COLO668 (cell line): ENCODE measurements at regions not wholly inside any gene's neighbourhood (a gene's known extent, or its start where the extent isn't known, plus 50 kb on each side); places are given as distances from the start of the nearest gene placed in this dataset.

ENCODE experiments used
- DNase-seq: peaks from one replicate; lab custom pipeline; 2025; ENCODE audit not compliant: unreplicated experiment; lab: John Stamatoyannopoulos, UW

DNA sequence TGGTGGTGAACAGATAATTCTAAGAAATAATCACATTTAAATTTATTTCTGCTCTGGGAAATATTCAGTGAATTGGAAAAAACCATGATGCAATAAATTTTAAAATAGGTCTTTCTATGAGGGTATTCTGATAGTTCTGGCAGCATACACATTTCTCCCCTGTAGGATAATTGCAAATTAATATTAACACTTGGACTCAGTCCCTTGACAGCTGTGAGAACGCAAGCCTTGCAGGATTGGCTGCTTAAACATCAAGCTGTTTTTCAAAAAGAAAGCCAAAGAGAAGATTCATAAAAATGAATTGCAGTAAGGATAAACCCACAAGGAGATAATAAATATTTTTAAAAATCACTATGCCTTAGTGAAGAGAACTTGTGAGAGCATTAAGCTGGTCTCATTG is 180.0 kb downstream of the MTRR start:
- DNase-seq, result no peak

DNA sequence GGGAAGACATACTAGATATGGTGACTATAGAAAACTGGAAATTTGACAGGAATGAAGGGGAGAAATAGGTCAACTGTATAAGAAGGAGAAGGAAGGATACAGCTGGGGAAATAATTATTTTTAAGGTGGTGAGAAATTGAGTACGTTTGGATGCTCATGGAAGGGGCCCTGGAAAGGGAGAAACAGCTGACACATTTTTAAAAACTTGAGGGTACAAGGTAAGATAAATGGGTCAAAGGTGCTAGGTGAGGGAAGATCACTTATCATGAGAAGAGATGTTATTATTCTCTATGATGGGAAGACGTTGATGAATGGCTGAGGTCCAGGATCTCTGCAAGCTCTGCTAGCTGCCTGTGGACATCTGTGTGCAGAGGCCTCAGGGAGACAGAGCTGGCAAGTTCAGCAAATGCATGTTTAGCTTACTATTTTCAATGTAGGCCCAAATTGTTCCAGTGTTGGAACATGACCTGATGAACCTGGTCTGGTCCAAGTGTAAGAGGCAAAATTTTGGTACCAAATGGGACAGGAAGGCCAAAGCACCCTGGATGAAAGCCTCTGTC is 181.7 kb downstream of the MTRR start:
- no peak for DNase-seq

DNA sequence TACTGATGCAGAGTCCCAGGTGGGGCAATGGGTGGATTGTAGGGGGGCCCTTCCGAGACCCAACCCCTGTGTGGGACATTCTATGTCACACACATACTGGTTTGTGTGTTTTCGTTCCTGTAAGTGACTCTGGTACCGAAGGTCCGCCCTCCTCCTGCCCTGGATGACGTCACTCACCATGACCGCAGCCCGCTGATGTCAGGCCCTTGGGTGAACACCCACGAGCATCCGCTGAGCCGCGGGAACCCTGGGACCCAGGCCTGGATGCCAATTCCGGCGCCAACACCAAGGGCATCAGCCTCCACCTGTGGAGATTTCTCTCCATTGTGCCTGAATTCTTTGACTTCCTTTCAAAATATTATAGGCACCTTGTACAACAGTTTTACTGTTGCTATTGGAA is 184.3 kb downstream of the MTRR start:
- DNase-seq, result peak; percentile 20

DNA sequence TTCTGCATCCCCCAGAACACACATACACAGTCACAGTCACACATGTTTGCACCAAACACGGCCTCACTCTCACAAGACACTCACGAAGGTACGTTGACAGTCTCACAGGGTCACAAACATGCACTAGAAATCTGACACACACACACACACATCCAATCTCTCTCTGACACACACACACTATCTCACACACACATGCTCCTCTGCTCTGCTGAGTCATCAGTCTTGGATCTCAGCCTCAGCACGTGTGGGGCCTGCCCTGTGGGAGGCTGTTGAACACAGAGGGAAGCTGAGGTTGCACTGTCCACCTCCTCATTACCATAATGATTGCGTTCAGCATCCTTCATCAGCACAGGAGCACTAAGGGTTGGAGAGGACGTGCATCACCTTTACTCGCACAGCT is 188.8 kb downstream of the MTRR start:
- DNase-seq, result no peak

DNA sequence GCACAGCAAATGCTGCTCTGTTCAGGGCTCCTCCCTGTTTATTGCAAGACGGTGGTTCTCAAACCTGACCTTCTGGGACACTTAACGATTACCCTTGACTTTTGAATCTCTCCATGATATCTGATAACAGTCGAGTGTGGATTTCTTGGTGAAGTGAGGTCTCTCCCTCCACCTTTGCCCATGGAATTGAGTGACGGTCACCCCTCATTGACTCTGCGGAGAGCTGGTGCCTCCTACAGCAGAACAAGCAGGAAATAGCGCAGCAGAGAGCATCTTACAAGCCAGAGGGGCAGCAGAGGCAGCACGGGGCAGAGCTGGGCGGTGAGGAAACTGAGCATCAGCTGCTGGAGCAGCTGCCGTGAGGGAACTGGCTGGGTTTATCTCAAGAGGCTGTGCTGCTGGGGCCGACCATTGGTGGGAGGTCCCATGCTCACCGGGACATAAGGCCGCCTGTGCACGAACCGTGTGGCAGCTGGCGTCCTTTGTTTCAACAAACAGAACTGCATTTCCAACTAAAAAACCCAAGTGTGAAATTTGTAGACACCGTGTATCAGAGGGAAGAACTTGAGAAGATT is 189.8 kb downstream of the MTRR start:
- peak; percentile 48 for DNase-seq

DNA sequence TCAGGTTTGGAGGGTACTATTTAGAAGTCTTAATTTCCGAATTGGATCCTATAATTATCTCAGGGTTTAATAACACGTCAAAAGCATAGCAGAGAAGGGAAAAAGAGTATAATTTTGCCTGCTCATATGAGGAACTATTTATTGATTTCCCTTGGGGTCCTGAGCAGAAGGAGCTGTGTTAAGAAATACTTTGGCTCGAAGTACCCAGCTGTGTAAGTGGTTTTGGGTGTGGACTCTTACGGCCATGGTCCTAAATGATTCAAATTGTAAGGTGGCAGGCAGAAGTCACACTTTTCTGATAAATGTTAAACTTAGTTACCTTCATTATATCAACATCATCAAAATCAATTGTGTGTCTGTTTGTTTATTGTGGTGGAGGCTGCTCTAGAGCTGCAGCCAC is 190.4 kb downstream of the MTRR start:
- no peak for DNase-seq

DNA sequence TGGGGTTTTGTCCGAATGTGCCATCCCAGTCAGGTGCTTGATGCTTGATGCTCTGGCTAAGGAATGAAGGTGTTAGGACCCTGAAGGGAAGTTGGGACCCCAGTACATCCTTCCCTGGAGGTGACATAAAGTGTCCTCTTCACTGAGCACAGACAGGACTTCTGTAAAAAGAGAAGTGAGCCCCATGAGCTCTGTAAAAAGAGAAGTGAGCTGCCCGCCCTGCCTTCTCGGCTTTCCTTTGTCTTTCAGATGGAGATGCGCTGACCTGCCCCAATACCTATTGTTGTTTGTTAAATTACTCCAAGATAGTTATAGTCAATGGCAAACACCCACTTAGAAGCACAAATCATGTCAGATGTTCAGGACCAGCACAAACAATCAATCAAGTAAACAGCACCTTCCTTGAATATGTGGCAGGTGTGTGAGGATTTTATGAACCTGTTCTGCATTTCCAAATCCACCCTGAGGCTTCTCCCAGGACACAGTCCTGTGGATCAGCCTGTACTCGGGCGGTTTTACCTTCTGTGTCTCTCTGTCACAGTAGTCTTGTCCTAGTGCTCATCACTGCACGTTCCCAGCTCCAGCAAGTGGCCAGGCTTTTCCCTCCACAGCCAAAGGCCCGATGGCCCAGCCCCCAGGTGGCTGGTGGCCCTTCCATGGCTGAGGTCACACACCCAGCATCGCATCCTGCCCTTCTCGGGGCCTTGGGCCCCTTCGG is 191.4 kb downstream of the MTRR start:
- peak; percentile 71 for DNase-seq

DNA sequence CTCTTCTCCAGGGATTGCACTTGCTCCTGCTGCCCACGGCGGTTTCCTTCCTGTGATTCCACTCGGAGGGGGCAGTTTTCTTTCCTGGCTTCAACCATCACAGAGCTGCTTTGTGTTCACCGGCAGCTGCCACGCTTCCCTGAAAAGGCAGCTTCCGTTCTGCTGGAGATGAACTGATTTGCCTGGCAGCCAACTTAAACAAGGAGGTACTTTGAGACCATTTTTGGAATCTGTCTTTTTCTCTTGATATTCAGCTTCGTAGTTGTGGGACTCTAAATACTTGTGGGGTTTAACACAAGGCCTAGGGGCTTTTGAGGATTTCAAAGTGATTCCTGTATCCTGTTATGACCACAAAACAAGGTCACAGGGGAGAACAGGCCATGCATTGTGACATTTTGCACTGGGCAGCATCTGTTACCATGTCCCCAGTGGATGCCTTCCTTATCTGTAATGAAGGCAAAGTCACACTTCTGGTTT is 192.0 kb downstream of the MTRR start:
- no peak for DNase-seq

DNA sequence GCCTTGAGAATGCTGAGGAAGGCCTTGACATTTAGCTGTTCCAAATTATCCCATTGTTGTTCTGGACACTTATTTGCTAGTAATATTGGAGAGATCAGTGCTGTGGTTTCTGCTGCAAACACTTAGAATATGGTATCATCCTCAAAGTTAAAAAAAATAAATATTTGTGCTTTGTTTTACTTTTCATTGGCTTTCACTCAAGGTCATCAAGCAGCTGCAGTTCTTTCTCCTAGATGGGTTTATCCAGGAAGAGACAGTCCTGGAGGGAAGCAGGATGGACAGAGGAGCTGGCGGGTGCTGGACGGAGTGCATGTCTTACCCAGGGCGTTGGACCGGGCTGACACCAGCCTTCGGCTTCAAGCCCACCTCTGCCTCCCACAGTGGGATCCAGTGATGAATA is 193.6 kb downstream of the MTRR start:
- DNase-seq, result no peak

DNA sequence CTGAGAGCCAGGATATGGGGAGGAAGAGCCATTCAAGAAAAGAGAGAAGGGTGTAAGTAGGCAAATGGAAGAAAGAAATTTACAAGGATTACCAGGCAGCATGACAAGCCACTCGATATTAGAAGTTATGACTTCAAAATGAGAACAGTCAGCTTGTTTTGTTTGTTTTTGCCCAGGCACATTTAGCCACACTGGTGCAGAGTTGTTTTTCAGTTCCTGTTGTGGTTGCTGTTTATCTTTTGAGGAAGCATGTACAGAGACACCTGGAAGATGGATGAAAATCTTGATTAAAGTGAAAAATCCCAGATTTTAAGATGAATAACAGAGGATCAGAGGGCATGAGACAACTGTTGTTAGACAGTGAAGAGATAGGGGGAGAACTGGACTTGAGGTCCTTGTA is 199.1 kb downstream of the MTRR start:
- no peak for DNase-seq

DNA sequence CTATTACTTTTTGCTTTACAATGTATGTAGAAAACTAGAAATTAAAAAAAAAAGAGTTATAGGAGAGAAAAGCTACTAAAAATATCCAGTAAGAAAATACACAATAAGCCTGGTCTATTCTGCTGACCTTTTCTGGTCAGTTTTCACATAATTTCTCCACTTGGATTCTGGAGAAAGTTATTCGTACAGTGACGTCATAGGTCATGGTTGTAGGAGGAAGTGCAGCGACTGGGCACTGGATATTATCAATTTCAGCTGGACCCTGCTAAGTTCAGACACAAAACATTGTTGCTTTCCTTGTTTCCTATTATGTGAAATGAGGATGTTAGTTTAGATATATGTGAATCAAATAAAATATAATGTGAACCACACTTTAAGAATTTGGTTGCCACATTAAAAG is 201.2 kb downstream of the MTRR start:
- DNase-seq, result no peak

DNA sequence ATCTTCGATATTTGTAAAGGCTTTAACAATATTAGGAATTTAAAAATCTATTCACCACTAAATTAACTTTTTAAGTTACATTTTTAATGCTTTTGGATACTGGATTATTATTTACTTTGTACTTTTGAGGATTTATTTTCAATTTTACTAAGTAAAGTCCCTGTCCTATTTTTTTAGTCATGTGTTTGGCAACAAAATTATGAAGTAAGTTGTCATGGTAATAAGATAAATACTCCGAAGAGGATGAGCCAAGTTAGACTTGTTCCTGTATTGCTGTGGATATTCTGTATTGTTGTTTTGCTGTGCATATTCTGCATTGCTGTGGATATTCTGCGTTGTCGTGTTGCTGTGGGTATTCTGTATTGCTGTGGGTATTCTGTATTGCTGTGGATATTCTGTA is 210.1 kb downstream of the MTRR start:
- DNase-seq, result no peak

DNA sequence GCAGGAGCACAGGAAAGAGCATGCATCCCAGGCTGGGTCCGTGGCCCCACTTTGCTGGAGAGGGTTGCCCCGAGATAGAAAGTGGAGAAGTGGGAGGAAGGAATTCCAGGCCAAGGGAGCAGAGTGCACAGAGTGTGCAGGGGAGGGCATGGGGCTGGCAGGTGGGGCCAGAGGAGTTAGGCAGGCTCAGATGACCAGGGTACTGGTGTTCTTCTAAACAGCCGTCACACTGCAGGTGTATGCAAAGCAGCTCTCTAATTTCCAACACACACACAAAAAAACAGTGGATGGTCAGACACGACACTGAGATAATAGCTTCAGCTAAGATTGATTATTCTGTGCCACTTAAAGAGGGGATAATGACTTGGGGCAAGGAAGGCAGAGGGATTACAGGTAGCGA is 212.2 kb downstream of the MTRR start:
- DNase-seq, result peak; percentile 88

DNA sequence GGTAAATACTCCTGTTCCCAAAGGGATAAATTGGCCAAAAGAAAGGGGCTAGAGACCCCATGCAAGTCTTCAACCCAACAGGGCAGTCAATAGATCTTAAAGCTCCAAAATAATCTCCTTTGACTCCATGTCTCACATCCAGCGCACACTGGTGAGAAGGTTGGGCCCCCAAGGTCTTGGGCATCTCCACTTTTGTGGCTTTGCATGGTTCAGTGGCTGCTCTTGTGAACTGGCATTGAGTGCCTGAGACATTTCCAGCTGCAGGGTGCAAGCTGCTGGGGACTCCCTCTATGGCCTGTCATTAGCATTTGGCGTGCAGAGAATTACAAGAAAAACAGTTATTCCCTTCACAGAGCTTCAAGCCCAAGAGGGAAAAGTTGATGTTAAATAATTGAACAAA is 224.7 kb downstream of the MTRR start:
- DNase-seq, result no peak

DNA sequence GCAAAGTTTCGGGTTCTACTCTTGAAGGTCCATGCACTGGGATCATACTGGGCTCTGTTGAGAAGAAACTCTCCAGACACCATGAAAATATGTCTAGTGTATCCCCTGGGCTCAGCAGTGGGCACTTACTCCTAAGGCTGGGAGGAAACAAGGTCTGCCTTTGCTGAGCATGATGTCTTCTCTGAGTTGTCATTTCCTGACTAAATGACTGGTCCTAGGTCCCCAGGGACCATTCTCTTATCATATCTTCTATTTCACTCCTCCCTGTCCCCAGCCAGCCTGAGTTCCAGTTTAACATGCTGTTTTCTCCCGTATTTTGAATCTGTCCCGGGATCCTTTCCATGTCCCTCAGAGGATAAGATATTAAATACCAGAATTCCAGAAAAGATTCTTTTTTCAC is 225.4 kb downstream of the MTRR start:
- DNase-seq, result no peak

DNA sequence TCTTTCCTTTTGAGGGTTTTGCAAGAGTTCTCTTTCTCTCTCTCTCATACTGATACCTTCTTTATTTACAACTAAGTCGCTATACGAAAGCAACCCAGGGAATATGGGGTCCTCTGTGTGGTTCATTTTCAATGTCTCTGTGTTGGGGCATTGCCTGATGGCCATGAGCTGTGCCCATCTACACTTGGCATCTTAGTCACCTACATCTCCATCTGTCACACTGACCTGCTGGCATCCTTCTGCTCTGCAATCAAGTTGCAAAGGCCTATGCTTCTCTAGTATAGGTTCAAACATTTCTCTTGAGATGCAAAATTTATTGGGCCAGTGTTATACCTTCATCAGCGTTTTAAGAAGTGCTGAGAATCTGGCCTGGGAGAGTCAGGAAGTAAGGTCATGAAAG is 228.2 kb downstream of the MTRR start:
- DNase-seq, result no peak

DNA sequence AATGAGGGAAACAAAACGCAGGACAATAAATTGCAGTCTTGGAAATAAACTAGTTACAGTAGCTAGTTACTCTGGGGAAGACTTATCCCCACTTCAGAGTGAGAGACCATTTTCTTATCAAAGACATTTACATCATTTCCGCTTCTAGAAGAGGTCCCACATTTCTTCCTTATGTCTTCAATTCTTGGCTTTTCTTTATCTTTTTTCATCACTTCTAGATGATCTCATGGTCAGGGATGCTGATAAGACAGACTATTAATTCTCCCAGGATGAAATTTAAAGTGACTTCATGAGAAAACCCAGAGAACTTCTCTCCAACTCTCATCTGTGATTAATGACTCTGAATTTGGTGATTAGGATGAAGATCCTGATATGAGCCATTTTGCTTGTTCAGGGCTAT is 229.1 kb downstream of the MTRR start:
- no peak for DNase-seq

DNA sequence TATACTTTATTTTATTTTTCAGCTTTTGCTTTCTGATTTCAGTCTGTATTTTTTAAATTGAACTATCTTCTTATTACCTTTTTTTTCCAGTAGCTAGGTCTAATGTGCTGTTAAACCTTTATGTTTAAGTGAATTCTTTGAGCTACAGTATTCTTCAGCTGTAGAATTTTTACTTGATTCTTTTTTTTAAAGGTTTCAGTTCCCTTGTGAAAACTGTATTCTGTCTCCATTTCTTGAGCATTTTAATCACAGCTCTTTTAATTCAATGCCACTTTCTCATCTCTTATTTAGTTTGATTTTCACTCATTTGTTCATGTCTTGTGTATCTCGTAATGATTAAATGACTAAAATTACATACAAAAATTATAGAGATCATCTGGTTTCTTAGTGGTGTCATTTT is 233.8 kb downstream of the MTRR start:
- no peak for DNase-seq

DNA sequence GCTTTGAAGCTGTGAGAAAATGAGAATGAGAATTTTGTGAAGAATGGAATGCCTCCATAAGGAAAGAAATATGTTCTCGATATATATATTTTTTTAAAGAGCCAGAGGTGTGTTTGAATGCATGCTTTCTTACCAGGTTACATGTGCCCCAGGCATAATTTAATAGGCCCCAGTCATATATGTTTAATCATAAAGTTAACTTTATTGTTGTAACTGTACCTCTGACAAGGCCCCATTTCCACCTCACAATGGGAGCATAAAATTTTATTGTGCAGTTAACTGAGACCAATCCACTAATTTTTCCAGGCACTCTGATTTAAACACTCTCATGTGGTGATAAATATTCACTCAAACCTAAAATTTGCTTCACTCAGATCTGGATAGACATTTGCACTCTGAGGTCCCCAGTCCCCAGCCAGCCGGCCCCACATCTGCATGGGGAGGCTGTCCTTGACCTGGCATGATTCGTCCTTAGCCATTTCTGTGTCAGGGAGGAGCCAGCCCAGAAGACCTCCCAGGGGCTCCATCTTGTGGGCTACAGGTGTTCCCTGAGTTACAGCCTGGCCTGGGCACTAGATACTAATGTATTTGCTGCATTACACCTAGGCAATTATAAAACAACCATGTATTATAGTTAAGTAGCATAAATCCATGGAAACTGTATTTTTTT is 245.8 kb downstream of the MTRR start:
- no peak for DNase-seq

DNA sequence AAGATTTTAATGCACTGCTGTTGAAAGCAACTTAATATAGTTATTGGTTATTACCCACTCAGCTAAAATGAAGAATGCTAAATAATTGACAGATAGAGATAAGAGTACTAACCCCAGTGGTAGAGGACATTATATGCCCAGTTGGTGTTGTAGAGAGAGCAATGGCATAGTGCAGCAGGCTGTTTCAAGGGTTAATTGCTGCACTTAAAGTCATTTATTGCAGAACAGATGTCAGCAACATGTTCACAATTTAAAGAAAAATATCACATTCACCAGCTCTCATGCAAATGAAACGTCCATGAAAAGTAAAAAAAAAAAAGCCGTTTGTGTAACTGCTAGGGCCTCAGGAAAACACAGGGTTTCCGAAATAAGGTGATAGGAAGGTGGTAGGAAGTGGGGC is 254.6 kb downstream of the MTRR start:
- no peak for DNase-seq

DNA sequence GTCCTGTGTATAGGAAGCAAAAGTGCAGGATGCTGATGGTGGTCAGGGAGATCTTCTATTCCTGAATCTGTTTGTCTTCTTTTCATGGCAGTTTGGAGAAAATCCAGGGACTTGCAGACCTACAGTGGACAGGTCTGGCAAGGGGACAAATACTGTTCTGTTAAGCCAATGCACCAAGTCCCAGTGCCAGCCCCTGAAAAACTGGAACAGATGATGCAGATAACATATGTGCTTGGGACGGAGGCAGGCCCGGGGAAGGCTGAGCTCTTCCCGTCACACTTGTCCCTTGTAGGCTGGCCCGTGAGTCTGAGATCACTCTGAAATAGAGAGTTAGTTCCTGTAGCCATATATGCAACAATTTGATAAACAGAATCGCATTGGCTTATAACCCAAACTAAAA is 265.7 kb downstream of the MTRR start:
- no peak for DNase-seq

DNA sequence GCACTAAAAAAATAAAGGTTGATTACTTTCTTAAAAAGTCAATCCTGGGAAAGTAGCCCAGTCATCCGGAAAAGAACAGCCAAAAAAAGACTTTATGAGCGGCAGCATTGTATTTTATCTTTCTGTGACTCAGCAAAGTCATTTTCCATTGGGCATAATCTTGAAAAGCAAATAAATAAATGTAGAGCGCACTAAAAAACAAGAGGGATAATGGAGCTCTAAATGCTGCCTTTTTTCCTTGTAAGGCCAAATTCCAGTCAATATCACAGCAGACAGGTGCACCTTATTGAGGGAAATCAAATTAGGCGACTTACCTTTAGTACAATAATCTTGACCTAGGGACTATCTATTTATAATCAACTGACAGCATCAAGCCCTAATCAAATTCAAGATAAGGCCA is 266.8 kb downstream of the MTRR start:
- no peak for DNase-seq
